ENCODE measurements at regions not wholly inside any gene's neighbourhood (a gene's known extent, or its start where the extent isn't known, plus 50 kb on each side); places are given as distances from the start of the nearest gene placed in this dataset.

DNA sequence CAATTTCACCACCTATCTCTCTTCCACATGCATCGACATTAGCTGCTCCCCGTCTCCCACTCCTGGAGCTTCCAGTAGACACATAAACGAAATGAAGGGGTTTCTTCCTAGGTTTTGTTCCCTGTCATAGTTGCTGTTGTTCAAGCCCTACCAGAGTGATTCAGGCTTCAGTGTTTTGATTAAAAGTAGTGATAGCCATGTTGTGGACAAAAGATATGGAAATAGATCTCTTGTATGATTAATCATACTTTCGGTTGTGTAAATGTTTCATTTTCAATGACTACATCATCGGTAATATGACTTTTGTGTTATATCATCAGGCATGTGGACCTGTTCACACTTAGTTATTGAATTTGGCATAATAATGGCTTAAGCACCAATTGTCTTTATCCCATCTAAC, 96.5 kb upstream of the KLF3 start:
- no peak for DNase-seq

DNA sequence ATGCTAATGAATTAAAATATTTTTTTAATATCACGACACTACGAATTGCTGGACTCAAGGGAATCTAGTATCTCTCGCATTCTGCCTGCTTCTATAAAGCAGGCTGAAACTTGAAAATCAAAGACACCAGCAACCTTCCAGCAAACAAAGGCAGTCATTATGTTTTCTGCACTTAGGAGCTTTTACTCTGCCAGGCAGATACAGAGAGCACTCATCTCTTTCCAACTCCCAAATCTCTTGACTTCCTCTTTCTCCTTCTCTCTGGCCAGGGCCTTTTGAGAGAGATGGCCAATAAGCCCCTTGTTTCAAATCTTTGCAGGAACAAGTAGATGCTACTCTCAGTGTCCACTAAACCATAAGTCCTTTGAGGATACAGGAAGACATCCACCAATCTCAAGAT, 95.2 kb upstream of the KLF3 start:
- no peak for DNase-seq

DNA sequence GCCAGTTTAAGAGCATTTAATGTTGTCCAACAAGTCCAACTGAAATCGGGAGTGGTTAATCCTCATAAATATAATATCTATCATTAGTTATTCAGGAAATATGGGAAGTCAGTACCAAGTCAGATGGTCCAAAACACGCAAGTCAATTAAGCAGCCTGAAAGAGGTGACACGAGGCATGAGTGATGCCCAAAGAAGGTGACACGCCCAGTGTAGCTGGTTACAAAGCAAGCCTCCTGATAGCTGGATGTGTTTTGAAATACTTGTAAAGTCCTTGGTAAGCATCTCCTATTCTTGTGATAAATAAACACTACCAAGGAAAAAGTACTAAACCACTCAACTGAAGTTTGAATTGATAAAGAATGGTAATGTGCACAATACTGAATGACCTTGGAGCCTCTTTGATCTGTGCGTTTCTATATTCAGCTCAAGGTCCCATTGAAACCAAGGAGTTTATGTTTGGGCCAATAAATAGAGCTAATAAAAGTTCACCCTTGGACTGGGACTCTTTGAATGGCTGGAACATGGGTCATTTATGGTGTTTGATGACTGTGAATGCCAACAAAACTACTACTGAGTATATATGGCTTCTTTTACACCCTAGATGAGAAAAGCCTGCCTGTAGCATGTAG, 93.2 kb upstream of the KLF3 start:
- no peak for DNase-seq

DNA sequence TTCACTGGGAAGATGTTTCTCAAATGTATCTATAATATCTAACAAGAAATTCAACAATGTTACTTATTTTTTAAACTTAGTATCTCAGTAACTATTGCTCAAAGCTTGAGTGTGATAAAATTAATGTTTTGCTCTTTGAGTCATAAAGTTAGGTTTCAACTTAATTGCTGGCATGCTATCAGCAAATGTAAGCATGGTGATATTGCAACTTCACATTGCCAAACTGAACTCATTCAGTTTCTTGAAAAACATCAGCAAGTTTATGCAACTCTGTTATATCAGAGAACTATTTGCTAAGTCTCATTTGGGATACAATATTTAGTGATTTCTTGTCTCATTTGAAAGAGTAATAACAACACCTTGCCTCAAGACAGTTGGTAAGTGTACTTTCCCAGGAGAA, 91.2 kb upstream of the KLF3 start:
- no peak for DNase-seq

DNA sequence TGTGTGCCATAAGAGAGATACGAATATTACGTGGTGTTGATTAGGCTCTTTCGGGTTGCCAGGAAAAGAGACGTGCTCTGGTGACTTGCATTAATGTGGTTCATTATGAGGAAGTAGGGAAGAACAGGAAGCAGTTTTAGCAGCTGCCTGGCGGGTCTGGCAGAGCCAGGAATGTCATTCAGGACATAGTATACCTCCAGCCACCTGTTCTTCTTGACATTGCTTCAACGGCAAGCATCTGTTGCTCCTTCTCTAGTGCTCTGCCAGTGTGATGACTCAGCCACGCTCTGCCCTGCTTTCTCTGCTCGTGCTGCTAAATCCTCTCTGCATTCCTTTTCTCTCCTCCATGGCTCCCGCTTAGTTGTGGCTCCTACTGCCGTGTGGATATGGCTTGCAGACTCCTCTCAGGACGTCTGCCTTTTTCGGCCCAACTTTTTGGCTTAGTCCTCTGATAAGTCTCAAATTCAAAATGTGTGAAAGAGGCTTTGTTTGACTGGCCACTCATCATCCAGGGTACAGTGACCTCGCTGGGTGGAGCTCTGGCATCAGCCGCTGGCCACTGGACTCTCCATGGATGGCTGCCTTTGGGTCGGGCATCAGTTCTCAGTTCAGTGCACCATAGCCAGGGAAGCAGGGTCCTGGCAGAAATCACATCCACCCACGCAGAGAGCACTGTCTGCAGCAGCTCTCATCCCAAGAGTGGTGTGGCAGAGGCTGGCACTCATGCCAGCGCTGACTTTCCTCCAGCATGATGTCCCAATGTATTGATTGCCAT, 89.3 kb upstream of the KLF3 start:
- DNase-seq = no peak

DNA sequence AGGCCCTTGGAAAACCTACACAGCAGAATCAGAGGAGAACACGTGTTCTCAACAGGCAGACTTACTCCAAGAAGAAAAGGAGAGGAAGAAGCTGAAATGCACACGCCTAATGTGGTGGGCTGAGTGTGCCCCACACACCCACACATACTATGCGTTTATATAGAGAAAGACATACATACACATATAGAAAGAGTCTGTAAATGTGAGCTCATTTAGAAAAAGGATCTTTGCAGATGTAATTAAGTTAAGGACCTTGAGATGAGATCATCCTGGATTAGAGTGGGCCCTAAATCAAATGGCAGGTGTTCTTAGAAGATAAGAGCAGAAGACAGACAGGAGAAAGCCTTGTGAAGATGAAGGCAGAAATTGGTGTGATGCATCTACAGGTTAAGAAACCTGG, 87.2 kb upstream of the KLF3 start:
- DNase-seq = no peak

DNA sequence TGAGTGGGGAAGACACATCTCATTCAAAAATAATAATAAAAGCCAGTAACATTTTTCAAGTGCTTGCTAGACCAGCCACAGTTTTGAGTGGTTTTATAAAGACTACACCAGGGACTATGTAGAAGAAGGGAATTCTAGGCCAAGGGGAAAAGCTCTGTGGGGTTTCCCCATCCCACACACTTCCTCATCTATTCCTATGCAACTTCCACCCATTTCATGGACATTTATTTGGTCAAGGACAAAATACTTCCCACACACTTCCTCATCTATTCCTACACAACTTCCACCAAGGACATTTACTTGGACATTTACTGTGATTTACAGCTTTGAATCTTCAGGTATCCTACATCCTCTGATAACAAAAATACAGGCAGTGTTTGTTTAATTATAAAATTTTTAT, 86.5 kb upstream of the KLF3 start:
- DNase-seq = no peak

DNA sequence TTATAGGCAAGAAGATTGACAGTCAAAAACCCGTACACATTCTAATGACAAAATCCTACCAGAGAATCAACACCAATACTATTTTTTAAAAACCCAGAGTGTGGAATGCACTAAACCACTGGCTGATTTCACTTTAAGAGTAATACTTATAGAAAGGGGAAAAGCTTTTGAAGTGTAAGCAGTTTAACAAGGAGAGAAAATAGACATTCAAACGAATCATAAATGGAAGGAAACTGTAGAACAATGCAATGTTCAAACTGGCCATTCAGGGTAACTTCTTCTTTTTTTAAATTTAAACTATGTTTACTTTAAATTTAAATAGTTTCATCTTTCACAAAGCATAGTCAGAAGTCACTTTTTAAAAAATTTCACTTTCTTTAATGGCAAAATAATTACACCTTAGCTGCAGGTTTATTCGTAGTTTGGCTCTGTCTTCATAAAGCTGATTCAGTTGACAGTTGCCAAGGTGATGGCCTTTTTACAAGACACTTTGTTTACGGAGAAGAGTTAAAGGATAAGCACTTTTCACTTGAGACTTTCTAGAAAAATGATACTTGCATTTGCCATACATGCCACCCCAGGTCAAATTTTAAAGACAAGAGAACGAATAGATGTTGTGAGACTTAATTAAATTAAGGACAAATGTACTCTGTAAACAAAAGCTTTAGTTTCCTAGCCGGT, 82.4 kb upstream of the KLF3 start:
- no peak for DNase-seq

DNA sequence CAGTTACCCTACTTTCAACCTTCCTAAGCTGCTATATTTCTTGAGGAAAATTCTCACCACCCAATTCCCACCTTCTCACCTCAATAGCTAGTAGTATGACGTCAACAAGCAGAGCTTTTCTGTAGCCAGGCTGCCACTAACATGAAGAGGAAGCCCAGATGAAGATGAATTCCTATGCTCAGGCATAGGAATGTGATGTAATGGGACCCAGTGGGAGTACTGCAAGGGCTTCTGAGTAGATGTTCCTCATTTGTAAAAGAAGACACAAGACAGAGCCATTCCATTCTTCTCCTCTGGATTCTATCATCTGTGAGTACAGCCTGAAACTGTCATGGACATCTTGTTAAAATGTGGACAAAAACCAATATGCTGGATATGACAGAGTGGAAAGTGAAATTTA, 81.6 kb upstream of the KLF3 start:
- DNase-seq = no peak

DNA sequence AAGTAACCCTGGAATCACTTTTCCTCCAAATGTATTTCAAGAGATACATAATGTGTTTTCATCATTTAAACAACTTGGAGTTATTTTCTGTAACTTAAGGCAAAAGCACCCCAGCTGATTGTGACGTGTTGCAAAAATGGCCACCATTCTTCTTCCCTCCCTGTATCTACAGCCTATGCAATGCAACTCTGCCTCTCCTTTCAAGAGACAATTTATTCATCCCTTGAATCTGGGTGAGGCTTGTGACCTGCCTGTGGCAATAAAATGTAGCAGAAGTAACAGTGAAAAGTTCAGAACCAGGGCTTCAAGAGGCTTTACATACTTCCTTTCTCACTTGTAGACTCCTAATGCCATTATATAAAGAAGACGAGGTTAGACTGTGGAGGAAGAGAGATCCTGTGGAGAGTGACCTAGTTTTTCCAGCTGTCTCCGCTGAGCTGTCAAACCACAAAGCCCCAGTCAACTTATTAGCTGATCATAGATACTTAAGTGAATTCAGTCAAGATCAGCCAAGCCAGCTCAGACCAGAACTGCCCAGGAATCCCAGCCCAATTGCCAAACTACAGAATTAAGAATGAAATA, 81.0 kb upstream of the KLF3 start:
- DNase-seq = peak; percentile 65

DNA sequence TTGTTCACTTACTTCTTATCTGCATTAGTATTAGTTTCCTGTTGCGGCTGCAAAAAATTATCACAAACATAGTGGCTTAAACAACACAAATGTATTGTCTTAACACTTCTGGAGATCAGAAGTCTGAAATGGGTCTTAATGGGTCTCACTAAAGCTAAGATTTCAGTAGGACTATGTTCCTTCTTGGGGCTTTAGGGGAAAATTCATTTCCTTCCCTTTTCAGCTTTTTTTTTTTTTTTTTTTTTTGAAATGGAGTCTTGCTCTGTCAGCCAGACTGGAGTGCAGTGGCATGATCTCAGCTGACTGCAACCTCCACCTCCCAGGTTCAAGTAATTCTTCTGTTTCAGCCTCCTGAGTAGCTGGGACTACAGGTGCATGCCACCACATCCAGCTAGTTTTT, 78.1 kb upstream of the KLF3 start:
- no peak for DNase-seq

DNA sequence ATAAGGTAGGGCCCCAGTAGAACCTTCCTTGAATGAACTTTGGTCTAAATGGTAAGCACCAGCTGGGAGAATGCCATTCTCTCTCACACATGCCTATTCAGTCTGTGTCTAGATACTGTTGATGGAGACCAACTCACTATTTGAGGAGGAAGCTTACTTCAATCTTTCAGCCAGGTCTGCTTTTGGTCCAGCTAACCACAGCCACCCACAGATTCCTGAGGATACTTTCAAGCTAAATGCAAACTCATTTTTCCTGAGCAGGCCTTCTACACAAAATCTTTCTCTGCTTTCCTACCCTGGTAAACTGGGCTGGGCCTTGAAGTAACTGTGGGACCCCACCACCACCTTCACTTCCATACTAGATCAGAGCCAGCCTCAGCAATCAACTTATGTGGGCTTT, 76.9 kb upstream of the KLF3 start:
- DNase-seq = no peak

DNA sequence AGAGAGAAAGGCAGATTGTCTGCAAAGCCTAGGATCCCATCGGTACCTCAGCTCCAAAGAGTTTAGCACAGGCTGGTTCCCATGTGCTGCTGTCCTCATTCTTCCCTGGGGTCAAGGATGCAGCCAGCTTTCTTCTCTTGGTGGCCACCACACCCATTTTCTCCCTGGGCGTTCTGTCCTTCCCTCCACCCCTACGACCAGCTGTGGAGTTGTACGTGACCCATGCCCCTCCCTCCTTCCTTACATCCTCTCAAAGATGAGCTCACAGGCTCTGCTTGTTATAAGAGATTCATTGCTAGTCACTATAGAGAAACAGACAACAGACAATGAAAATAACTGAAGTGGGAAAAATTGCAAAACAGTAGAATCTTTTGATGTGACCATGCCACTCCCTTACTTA, 74.0 kb upstream of the KLF3 start:
- no peak for DNase-seq

DNA sequence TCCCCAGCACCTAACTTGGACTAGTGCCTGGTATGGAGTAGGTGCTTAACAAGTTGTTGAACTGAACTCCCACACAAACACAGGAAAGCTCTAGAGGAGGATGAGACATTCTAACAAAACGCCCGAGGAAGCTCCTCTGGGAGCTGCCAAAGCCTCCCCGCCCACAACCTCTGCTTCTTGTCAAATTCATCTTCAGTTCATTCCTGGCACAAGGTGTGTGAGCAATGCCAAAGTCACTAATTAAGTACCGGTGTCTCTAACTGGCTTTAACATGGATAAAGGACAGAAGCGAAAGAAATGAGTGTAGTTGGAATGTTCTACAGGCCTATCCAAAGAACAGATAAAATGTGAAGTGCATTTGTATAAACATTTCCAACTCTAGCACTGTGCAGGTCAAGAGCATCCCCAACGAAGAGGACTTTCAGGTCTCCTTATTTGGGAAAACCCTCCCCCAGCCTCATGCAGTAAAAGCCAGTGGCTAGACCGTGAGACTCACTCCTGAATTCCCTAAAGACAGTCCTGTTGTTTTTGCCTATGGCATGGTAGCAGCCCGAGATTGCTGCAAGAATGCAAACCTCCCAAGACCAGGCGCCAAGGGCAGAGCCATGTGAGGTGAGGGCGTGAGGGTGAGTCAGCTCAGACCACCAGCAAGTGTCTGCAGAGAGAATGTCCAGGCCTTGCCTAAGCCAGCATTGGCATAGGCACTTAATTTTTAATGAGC, 72.2 kb upstream of the KLF3 start:
- DNase-seq = no peak

DNA sequence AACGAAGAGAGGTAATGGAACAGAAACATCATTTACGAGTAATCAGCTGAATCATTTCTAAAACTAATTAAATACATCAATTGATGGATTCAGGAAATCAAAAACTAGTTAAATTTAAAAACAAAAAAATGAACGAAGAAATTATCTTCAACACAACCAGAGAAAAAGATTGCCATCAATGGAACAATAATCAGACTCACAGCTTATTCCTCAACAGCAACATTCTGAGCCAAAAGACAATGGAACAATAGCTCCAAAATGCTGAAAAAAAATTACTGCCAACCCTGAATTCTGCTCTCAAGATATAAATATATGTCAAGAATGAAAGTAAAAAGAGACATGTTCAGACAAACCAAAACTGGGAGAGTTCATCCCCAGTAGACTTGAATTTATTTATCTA, 65.5 kb upstream of the KLF3 start:
- no peak for DNase-seq

DNA sequence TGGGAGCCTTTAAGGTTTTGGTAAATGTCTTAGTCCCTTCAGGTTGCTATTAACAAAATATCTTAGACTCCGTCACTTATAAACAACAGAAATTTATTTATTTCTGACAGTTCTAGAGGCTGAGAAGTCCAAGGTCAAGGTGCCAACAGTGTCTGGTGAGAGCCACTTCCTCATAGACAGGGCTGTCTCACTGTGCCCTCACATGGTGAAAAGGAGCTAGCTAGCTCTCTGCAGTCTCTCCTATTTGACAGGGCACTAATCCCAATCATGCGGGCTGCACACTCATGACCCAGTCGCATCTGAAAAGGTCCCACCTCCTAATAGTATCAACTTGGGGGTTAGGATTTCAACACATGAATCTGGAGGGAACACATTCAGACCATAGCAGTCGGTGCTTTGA, 63.4 kb upstream of the KLF3 start:
- DNase-seq = no peak

DNA sequence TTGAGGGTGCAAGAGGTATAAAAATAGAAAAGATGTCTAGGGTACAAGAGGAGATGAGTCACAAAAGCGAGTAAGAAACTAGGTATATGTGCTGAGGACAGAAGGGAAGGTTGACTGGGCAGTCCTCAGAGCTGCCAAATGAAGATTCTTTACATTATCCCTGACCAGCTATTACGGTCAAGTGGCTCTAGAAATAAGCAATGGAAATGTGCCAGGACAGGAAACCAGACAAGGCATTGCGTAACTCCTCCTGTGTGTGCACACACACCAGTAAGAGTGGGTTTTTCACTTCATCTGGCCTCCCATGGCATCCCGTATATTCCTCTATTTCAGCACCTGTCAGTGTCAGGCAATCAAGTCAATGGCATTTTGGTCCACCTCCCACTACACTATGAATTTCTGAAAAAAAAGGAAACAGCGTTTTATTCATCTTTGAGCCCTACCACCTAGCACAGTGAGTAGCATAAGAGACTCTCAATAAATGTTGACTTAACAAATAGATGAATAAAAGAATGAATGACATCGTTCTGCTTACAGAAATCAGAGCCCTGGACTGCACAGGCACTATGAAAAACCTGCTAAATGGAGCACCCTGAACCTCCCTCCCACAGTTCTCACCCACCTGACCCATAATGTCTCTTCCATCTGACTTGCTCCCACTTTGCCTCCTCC, 62.6 kb upstream of the KLF3 start:
- no peak for DNase-seq

DNA sequence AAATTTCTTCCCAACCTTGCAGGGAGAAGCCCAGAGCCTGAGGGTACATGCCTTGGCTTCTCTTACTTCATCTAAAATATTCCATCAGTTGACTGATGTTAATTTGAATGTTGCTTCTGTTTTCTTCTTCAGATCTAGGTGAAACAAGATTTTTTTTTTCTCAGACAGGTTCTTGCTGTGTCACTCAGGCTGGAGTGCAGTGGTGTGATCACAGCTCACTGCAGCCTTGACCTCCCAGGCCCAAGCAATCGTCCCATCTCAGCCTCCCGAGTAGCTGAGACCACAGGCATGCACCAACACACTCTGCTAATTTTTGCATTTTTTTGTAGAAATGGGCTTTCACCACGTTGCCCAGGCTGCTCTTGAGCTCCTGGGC, 62.1 kb upstream of the KLF3 start:
- no peak for DNase-seq

DNA sequence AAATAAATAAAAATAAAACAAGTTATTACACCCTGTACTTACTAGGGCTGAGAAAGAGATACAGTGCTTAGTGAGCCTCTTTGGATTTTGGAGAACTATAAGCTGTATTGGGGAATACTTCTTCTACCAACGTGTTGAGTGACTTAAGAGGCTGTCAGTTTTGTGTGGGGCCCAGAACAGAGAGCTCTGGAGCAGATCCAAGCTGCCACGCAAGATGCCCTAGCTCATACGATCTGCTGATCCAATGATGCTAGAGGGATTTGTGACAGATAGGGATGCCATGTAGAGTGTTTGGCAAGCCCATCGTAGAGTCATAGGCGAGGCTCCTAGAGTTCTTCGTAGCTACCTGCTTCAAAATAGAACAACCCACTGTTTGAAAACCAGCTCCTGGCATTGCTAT, 60.3 kb upstream of the KLF3 start:
- no peak for DNase-seq

DNA sequence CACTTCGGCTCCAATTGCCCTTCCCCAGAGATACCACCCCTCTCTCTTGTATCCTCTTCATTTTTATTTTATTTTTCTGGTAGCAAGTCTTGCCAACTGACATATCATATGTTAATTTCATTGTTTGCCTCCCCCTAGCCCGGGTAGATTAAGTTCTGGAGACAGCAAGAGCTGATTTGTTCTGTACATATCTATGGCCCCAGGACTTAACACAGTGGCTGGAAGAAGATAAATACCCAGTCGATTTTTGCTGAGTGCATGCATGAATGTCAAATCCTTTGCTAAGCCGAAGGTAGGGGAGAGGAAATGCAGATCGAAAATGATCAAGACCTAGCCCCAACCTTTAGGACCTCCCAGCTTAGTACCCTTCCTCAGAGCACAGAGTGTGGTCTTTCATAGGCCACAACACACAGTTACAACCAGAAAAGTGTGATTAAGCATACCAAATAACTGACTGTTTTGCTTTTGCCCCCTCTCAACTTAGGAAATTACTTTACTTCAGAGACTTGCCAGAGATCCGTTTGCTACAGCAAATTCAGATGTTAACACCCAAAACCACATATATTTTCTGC, 58.7 kb upstream of the KLF3 start:
- DNase-seq = no peak

DNA sequence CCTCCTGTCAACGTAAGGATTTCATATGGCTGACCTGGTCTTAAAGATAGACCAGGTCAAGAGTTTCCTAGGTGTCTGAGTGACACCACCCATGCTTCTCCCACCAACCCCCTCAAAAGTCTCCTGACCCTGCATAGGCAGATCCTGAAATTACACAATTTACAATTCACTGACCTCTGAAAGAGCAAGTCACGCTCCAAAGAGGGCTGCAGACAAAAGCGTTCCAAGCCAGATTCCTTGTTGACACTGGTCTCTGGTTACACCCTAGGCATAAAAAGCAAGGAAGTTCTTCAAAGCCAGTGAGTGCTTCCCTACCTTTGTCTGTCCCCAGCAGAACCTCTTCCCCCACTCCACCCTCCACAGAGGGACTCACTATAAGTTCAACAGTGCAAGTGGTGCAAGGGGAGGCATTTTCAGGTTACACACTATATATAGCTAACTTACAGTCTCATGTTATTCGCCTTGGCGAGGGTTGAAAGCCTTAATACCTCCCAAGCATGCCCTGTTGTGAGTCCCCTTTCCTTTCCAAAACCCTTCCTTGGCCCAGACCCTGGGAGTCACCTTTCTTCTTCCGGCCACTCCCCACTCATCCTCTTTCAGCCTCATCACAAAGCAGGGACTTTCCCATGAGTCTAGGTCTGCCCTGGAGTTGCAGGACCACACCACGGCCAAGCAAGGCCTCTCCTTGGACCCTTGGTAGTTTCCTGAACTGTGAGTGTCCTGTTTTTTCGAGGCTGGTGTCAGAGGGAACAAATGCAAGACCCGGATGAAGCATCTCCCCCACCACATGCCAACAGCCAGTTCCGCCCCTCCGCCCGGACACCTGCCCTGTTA, 58.0 kb upstream of the KLF3 start:
- DNase-seq = no peak

DNA sequence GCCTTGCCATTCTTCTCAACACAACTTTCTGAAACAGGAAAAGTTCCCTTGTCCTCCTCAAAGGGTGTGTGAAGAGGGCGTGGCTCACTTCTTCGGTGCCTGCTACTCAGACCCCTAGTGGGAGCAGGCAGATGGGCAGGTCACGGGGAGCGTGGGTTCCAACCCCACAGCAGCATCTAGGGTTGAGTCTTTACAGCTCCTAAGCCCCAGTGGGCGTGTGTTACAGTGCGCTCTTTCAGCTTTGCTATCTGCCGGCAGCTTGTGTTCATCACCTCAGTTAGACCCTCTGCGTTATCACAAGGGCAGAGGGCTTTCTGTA, 57.5 kb upstream of the KLF3 start:
- no peak for DNase-seq
